ENCODE measurements at regions not wholly inside any gene's neighbourhood (a gene's known extent, or its start where the extent isn't known, plus 50 kb on each side); places are given as distances from the start of the nearest gene placed in this dataset.
A peak's percentile ranks its signal among the peaks of the same experiment; 100 is the strongest.
"Not testable (repeated sequence)": the region's sequence is repeated elsewhere in the genome, so short reads cannot be mapped to it uniquely, and the experiment has no call there.

GRCh38 chr6:71080133-71080532 lies 123.3 kb upstream of the B3GAT2 start:
- DNase-seq (ENCODE audit: extremely low spot score), result no peak
- Histone ChIP-seq H3K4me3 (ENCODE audit: low read depth, low read length) (no peak overlapping the region), H3K4me1 (ENCODE audit: insufficient read depth) (no peaks in the 10 kb centered on the region), H3K36me3 (ENCODE audit: insufficient read depth) (no peaks in the 10 kb centered on the region), H3K27ac (ENCODE audit: low read depth) (no peak overlapping the region)
- 86% methylated on average over 2 of the region's 2 CpGs for WGBS

GRCh38 chr6:71080826-71081225 lies 124.0 kb upstream of the B3GAT2 start:
- no peaks in the 10 kb centered on the region for H3K36me3 ChIP-seq (ENCODE audit: insufficient read depth)
- WGBS, result 35% methylated on average over 4 of the region's 4 CpGs
- H3K4me3 ChIP-seq (ENCODE audit: low read depth, low read length), result no peak overlapping the region
- no peak for DNase-seq (ENCODE audit: extremely low spot score)
- no peaks in the 10 kb centered on the region for H3K4me1 ChIP-seq (ENCODE audit: insufficient read depth)
- H3K27ac ChIP-seq (ENCODE audit: low read depth), result no peak overlapping the region

- H3K4me3 ChIP-seq (ENCODE audit: low read depth, low read length), result peak overlapping the region; percentile 16
- no peak overlapping the region for H3K27ac ChIP-seq (ENCODE audit: low read depth)
- 38% methylated on average over 6 of the region's 6 CpGs for WGBS
- DNase-seq (ENCODE audit: extremely low spot score), result peak; percentile 13
- no peaks in the 10 kb centered on the region for H3K36me3 ChIP-seq (ENCODE audit: insufficient read depth)
- no peaks in the 10 kb centered on the region for H3K4me1 ChIP-seq (ENCODE audit: insufficient read depth)
These were observed 125.3 kb upstream of the B3GAT2 start for GRCh38 chr6:71082033-71082650.

GRCh38 chr6:71083308-71083820 lies 126.5 kb upstream of the B3GAT2 start:
- H3K4me1 ChIP-seq (ENCODE audit: insufficient read depth), result no peaks in the 10 kb centered on the region
- no peak overlapping the region for H3K27ac ChIP-seq (ENCODE audit: low read depth)
- H3K36me3 ChIP-seq (ENCODE audit: insufficient read depth), result no peaks in the 10 kb centered on the region
- no peak for DNase-seq (ENCODE audit: extremely low spot score)
- WGBS, result 57% methylated on average over 6 of the region's 6 CpGs
- H3K4me3 ChIP-seq (ENCODE audit: low read depth, low read length), result no peak overlapping the region

GRCh38 chr6:71088166-71088565 lies 131.3 kb upstream of the B3GAT2 start:
- DNase-seq (ENCODE audit: extremely low spot score), result no peak
- 42% methylated on average over 3 of the region's 3 CpGs for WGBS
- H3K4me3 ChIP-seq (ENCODE audit: low read depth, low read length), result no peak overlapping the region

GRCh38 chr6:71090217-71090616 lies 133.4 kb upstream of the B3GAT2 start:
- H3K27ac ChIP-seq (ENCODE audit: low read depth), result no peak overlapping the region
- no peaks in the 10 kb centered on the region for H3K36me3 ChIP-seq (ENCODE audit: insufficient read depth)
- DNase-seq (ENCODE audit: extremely low spot score), result no peak
- WGBS, result 79% methylated on average over 4 of the region's 4 CpGs
- H3K4me1 ChIP-seq (ENCODE audit: insufficient read depth), result no peaks in the 10 kb centered on the region
- no peak overlapping the region for H3K4me3 ChIP-seq (ENCODE audit: low read depth, low read length)

More at GRCh38 chr6:71088166-71088565, 131.3 kb upstream of the B3GAT2 start:
- Histone ChIP-seq H3K36me3 (ENCODE audit: insufficient read depth) (no peaks in the 10 kb centered on the region), H3K27ac (ENCODE audit: low read depth) (no peak overlapping the region), H3K4me1 (ENCODE audit: insufficient read depth) (no peaks in the 10 kb centered on the region)

GRCh38 chr6:71091167-71091566 lies 134.3 kb upstream of the B3GAT2 start:
- DNase-seq (ENCODE audit: extremely low spot score), result no peak
- Histone ChIP-seq H3K36me3 (ENCODE audit: insufficient read depth) (no peaks in the 10 kb centered on the region), H3K27ac (ENCODE audit: low read depth) (no peak overlapping the region), H3K4me1 (ENCODE audit: insufficient read depth) (no peaks in the 10 kb centered on the region), H3K4me3 (ENCODE audit: low read depth, low read length) (no peak overlapping the region)
- 80% methylated on average over 5 of the region's 5 CpGs for WGBS

GRCh38 chr6:71091956-71092355 lies 135.1 kb upstream of the B3GAT2 start:
- Histone ChIP-seq H3K27ac (ENCODE audit: low read depth) (no peak overlapping the region), H3K4me3 (ENCODE audit: low read depth, low read length) (no peak overlapping the region), H3K36me3 (ENCODE audit: insufficient read depth) (no peaks in the 10 kb centered on the region), H3K4me1 (ENCODE audit: insufficient read depth) (no peaks in the 10 kb centered on the region)
- WGBS, result 98% methylated on average over 1 of the region's 1 CpG
- DNase-seq (ENCODE audit: extremely low spot score), result no peak

GRCh38 chr6:71097264-71097663 lies 140.4 kb upstream of the B3GAT2 start:
- not testable (repeated sequence) for DNase-seq (ENCODE audit: extremely low spot score); H3K36me3 ChIP-seq (ENCODE audit: insufficient read depth); H3K27ac ChIP-seq (ENCODE audit: low read depth); H3K4me1 ChIP-seq (ENCODE audit: insufficient read depth); H3K4me3 ChIP-seq (ENCODE audit: low read depth, low read length)
- 61% methylated on average over 2 of the region's 2 CpGs for WGBS

- Histone ChIP-seq H3K4me3 (ENCODE audit: low read depth, low read length) (no peak overlapping the region), H3K36me3 (ENCODE audit: insufficient read depth) (no peaks in the 10 kb centered on the region), H3K27ac (ENCODE audit: low read depth) (no peak overlapping the region), H3K4me1 (ENCODE audit: insufficient read depth) (no peaks in the 10 kb centered on the region)
- WGBS, result 79% methylated on average over 1 of the region's 1 CpG
- no peak for DNase-seq (ENCODE audit: extremely low spot score)
These were observed 142.8 kb upstream of the B3GAT2 start for GRCh38 chr6:71099649-71100048.

- H3K27ac ChIP-seq (ENCODE audit: low read depth), result no peak overlapping the region
- H3K4me1 ChIP-seq (ENCODE audit: insufficient read depth), result no peaks in the 10 kb centered on the region
- 51% methylated on average over 2 of the region's 2 CpGs for WGBS
- H3K36me3 ChIP-seq (ENCODE audit: insufficient read depth), result no peaks in the 10 kb centered on the region
- H3K4me3 ChIP-seq (ENCODE audit: low read depth, low read length), result no peak overlapping the region
- no peak for DNase-seq (ENCODE audit: extremely low spot score)
These were observed 146.3 kb upstream of the B3GAT2 start for GRCh38 chr6:71103130-71103529.

- 91% methylated on average over 1 of the region's 1 CpG for WGBS
- Histone ChIP-seq H3K36me3 (ENCODE audit: insufficient read depth) (no peaks in the 10 kb centered on the region), H3K4me1 (ENCODE audit: insufficient read depth) (no peaks in the 10 kb centered on the region), H3K4me3 (ENCODE audit: low read depth, low read length) (no peak overlapping the region), H3K27ac (ENCODE audit: low read depth) (no peak overlapping the region)
- no peak for DNase-seq (ENCODE audit: extremely low spot score)
These were observed 146.8 kb upstream of the B3GAT2 start for GRCh38 chr6:71103641-71104040.

- no peak for DNase-seq (ENCODE audit: extremely low spot score)
- Histone ChIP-seq H3K4me3 (ENCODE audit: low read depth, low read length) (no peak overlapping the region), H3K36me3 (ENCODE audit: insufficient read depth) (no peaks in the 10 kb centered on the region), H3K27ac (ENCODE audit: low read depth) (no peak overlapping the region), H3K4me1 (ENCODE audit: insufficient read depth) (no peaks in the 10 kb centered on the region)
- 86% methylated on average over 3 of the region's 3 CpGs for WGBS
These were observed 149.4 kb upstream of the B3GAT2 start for GRCh38 chr6:71106276-71106675.

GRCh38 chr6:71107911-71108420 lies 151.1 kb upstream of the B3GAT2 start:
- Histone ChIP-seq H3K36me3 (ENCODE audit: insufficient read depth) (no peaks in the 10 kb centered on the region), H3K27ac (ENCODE audit: low read depth) (no peak overlapping the region), H3K4me3 (ENCODE audit: low read depth, low read length) (no peak overlapping the region), H3K4me1 (ENCODE audit: insufficient read depth) (no peaks in the 10 kb centered on the region)
- peak; percentile 6 for DNase-seq (ENCODE audit: extremely low spot score)
- WGBS, result 18% methylated on average over 6 of the region's 6 CpGs
